Thoracic aorta (tissue), 2 donors: ENCODE measurements at regions not wholly inside any gene's neighbourhood (a gene's known extent, or its start where the extent isn't known, plus 50 kb on each side); places are given as distances from the start of the nearest gene placed in this dataset.
"Not testable (repeated sequence)": the region's sequence is repeated elsewhere in the genome, so short reads cannot be mapped to it uniquely, and the experiment has no call there.

Experiments used
- ATAC-seq: fragments of 150-250 bp; one replicate; pipeline ENCODE4 v1.8.0; 2017; ENCODE audit warnings: low read depth; ENCODE audit not compliant: insufficient number of reproducible peaks, low FRiP score
- DNase-seq: peaks from one replicate; pipeline ENCODE4 v3.0.0-alpha.2; 2020; ENCODE audit warnings: low spot score
- H3K27ac ChIP-seq, 2 donors: fragments of 200-600 bp; sonication (generic); 1 replicate in 1 of 2; 2 replicates in 1 of 2; pipeline ENCODE4 v1.5.1; 2016; ENCODE audit warnings: mild to moderate bottlenecking in 2 of 2, moderate library complexity in 2 of 2
- H3K27me3 ChIP-seq: fragments of 200-600 bp; sonication (generic); replicated peaks from 2 replicates; pipeline ENCODE4 v1.6.0; 2016; ENCODE audit warnings: mild to moderate bottlenecking; ENCODE audit not compliant: insufficient read depth
- H3K36me3 ChIP-seq: fragments of 200-600 bp; sonication (generic); one replicate; pipeline ENCODE4 v1.5.1; 2016
- H3K4me1 ChIP-seq, 2 donors: fragments of 200-600 bp; sonication (generic); 1 replicate in 1 of 2; 2 replicates in 1 of 2; pipeline versions ENCODE4 v1.5.1 to v1.6.0; 2016; ENCODE audit warnings: low read depth in 2 of 2, mild to moderate bottlenecking in 1 of 2; ENCODE audit not compliant: control insufficient read depth in 1 of 2
- H3K4me3 ChIP-seq: fragments of 200-600 bp; sonication (generic); 2 replicates; pipeline ENCODE4 v1.5.1; 2016; ENCODE audit warnings: mild to moderate bottlenecking
- H3K9me3 ChIP-seq: fragments of 200-600 bp; sonication (generic); 2 replicates; pipeline ENCODE4 v1.5.1; 2016
- CTCF ChIP-seq: fragments of 200-600 bp; sonication (generic); IDR thresholded peaks from one replicate; pipeline ENCODE4 v1.5.1; 2019; ENCODE audit warnings: antibody characterized with exemption

- ATAC-seq, result no peak
- TF ChIP-seq CTCF, result no peak
Measured at GRCh38 chr2:153404792-153405191, 73.8 kb downstream of the RPRM start.

GRCh38 chr2:153403940-153404339, 74.6 kb downstream of the RPRM start:
- no peak overlapping the region for H3K27ac ChIP-seq
- TF ChIP-seq CTCF, result no peak
- H3K9me3 ChIP-seq, result no peaks in the 10 kb centered on the region
- H3K4me3 ChIP-seq, result no peak overlapping the region
- no peaks in the 10 kb centered on the region for H3K27me3 ChIP-seq
- DNase-seq (no peak), ATAC-seq (no peak)
- H3K36me3 ChIP-seq, result no peaks in the 10 kb centered on the region
- no peaks in the 10 kb centered on the region for H3K4me1 ChIP-seq

More at GRCh38 chr2:153404792-153405191, 73.8 kb downstream of the RPRM start:
- Histone ChIP-seq H3K9me3 (no peaks in the 10 kb centered on the region), H3K27me3 (no peaks in the 10 kb centered on the region), H3K27ac (no peak overlapping the region), H3K4me3 (no peak overlapping the region), H3K4me1 (no peaks in the 10 kb centered on the region), H3K36me3 (no peaks in the 10 kb centered on the region)
- DNase-seq, result no peak

- not testable (repeated sequence) for H3K4me1 ChIP-seq, H3K9me3 ChIP-seq, H3K27ac ChIP-seq, ATAC-seq, H3K36me3 ChIP-seq, DNase-seq, H3K4me3 ChIP-seq, H3K27me3 ChIP-seq
Measured at GRCh38 chr2:153403352-153403751, 75.2 kb downstream of the RPRM start.

GRCh38 chr2:153394686-153395085, 83.9 kb downstream of the RPRM start:
- TF ChIP-seq CTCF, result no peak
- Histone ChIP-seq H3K4me3 (no peak overlapping the region), H3K36me3 (no peaks in the 10 kb centered on the region), H3K4me1 (no peaks in the 10 kb centered on the region), H3K27ac (no peak overlapping the region), H3K27me3 (no peaks in the 10 kb centered on the region), H3K9me3 (no peaks in the 10 kb centered on the region)
- ATAC-seq (no peak), DNase-seq (no peak)

GRCh38 chr2:153394247-153394646, 84.3 kb downstream of the RPRM start:
- H3K36me3 ChIP-seq, result no peaks in the 10 kb centered on the region
- H3K27ac ChIP-seq, result no peak overlapping the region
- DNase-seq (no peak), ATAC-seq (no peak)
- no peak for TF ChIP-seq CTCF
- H3K27me3 ChIP-seq, result no peaks in the 10 kb centered on the region
- no peaks in the 10 kb centered on the region for H3K4me1 ChIP-seq
- no peaks in the 10 kb centered on the region for H3K9me3 ChIP-seq
- H3K4me3 ChIP-seq, result no peak overlapping the region

GRCh38 chr2:153393518-153393917, 85.0 kb downstream of the RPRM start:
- no peaks in the 10 kb centered on the region for H3K9me3 ChIP-seq
- no peak for ATAC-seq
- H3K36me3 ChIP-seq, result no peaks in the 10 kb centered on the region
- no peaks in the 10 kb centered on the region for H3K27me3 ChIP-seq
- H3K4me1 ChIP-seq, result peaks cover 0 to 3% of the 10 kb centered on the region in 2 donors
- no peak overlapping the region for H3K27ac ChIP-seq
- DNase-seq, result no peak
- no peak for TF ChIP-seq CTCF
- H3K4me3 ChIP-seq, result no peak overlapping the region
